Stimulated activated CD8-positive, alpha-beta memory T cell treated with anti-CD3 and anti-CD28 coated beads, Interleukin-4, amount 100 ng/mL, for 4 hours (primary cell): ENCODE measurements at regions not wholly inside any gene's neighbourhood (a gene's known extent, or its start where the extent isn't known, plus 50 kb on each side); places are given as distances from the start of the nearest gene placed in this dataset.
A peak's percentile ranks its signal among the peaks of the same experiment; 100 is the strongest.

Experiments
- DNase-seq, 2 donors: peaks; one replicate each; pipeline ENCODE4 v3.0.0-alpha.2; 2020; ENCODE audit warnings: low read depth in 2 of 2, low spot score in 1 of 2

DNA sequence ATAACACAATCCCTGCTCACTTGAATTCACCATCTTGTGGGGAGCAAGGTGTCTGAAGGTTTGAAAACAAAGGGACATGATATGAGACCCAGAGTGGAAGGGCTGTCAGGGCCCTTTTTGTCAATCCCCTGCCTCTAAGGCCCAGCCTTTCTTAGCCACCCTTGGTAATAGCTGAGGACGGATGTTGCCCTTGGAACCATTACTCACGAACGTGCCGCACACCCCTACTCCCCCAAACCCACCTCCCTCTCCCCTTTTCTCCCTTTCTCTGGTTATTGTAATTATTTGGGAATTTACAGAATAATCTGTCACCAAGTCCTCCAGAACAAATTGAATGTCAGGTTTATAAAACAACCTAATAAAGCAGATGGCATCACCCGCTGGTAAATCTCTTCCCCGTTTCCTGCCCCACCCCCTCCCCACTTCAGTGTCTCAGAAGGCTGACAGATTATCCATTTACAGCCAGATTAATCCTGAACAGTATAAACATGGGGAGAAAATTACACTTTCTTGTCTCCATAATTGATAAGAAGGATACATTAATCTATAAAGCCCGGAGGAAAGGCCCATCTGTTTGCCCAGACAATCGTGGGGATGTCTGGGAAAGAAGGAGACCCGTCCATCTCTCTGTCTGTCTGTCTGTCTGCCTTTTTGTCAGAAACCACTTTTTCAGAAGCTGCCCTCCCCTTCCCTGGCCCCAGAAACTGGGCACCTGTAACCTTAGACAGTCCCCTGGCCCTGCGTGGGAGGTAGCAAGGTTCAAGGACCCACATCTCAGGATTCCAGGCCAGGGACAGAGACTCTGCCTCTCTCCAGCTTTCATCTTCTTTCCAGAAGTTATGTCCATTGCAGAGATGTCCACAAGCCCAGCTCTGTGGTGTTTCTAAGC is 60.6 kb upstream of the CD34 start:
- DNase-seq, result no peak

DNA sequence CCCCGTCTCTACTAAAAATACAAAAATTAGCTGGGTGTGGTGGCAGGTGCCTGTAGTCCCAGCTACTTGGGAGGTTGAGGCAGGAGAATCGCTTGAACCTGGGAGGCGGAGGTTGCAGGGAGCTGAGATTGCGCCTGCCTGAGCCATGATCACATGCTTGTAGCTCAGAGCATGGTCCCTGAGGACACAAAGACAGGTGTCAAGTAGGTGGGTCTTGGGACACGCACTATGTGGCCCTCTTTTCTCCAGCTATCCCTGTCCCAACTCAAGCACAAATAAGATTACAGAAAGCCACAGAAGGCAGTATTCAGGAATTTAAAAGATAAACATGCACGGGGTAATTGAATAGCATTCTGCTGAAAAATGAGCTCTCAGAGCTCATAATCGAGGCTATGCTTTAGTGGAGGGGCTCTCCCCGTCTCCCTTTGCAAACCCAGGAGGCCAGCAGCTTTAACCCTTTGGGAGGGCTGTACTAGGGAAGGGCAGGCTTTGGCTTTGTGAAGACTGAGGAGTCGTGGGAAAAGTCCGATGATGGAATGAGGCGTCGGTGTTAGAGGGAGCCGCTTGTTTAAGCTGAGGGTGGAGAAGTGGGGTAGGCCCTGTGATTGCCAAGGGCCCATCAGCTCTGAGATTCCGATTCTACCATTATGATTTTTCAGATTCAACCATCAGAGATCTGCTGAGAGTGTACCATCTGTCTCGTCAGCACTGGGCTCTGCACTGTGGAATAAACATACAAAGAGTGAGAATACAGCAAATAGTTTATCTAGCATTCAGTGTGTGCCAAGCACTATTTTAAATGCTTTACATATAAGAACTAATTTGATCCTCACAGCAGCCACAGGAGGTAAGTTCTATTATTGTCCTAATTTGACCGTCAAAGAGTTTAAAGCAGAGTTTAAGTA is 59.7 kb upstream of the CD34 start:
- no peak for DNase-seq

DNA sequence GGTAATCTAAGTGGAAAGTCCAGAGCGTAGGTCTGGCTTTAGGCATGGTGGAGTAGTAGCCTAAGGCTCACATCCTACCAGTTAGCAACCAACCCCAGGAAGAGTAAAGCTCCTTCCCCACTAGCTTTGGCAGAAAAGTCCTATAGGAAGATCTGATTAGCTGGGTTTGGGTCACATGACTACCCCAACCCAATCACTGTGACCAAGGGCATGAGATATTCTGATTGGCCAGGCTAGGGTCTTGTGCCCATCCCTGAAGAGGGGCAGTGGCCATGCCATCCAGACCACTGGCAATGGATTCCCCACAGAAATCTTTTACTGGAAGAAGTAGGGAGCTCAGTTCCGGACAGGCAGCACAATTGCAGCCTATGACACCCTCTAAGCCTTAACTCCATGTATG is 58.6 kb upstream of the CD34 start:
- no peak for DNase-seq

DNA sequence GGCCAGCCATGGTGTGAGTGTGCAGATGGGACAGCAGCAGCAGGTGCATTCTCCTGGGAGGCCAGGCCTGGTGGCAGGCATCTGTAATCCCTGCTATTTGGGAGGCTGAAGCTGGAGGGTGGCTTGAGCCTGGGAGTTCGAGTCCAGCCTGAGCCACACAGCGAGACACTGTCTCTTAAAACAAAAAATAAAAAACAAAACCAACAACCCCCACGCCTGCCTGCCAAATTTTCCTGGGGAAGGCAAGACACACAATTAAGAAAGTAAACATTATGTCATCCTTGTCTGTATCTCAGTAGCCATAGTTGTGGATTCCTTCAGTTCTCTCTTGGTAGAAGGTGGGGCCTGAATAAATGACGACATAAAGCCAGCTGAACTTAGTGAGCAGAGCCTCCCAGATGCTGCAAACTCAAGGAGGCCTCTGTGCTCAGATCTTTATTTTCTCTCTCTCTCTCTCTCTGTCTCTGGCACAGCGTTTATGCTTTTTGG is 57.6 kb upstream of the CD34 start:
- no peak for DNase-seq

DNA sequence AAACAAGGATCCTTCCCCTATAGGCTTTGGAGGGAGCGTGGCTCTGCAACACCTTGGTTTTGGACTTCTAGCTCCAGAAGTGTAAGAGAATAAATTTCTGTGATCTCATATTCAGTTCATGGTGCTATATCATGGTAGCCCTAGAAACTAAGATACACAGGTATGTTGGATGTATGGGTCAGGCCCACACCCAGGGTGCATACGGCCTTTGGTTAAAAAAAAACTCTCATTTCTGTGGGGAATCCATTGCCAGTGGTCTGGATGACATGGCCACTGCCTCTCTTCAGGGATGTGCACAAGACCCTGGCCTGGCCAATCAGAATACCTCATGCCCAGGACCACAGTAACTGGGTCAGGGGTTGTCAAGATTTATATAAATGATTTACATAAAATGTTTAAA is 56.8 kb upstream of the CD34 start:
- no peak for DNase-seq

DNA sequence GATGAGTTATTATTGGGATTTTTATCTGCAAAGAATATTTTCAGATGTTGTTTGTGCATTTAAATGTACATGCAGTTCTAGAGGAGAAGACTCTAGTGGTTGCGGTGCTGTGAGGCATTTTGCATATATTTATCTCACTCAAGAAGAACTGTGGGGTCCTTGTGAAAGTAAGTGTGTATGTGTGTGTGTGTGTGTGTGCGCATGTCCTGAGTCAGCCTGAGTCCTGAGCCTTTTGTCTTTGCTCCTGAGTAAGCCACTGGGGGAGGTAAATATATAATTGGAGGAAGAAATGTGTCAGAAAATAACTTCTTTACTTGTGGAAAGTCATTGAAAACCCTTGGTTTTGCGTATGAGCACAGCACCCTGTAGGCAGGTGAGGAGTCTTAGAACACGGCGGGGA is 55.6 kb upstream of the CD34 start:
- no peak for DNase-seq

DNA sequence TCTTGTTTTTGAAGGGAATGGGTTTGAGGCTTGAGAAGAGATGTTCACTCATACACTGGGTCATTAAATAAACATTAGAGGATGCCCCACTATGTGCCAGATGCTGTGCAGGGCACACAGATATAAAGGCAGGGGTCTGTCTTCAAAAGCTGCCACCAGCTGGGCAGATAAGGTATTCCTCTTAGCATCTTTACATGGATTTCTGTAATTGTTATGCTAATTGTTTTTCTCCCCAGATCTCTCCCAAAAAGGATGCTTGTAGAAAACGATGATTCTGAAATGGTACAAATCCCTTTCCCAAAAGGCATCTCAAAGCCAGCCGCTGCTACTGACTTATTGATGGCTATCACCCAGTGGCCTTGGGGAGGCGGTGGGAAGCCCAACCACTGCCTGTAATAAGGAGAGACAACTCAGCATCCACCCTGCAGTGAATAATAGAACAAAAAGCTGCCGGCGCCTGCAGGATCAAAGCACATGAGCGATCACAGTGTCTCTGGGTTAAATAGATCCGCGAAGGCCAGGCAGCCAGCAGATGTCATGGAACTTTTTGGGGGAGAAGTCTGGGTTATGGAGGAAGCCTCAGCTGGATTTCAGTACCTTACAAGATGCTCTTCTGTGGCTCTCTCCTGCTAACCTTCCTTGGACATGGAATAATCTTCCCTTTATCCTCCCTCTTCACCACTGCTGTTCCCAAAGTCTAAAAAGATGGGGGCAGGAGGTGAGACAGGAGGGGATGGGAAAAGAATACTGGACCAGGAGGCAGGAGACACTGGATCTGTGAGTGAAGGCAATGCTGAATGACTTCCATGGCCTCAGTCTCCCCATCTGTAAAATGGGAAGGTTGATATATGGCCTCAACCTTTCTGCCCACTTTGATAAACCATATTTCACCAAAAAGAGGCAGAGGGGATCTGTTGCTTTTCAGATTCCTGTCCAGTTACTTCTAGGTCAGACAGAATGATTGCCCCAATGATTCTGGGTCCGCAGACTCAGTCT is 54.8 kb upstream of the CD34 start:
- DNase-seq, result no peak

DNA sequence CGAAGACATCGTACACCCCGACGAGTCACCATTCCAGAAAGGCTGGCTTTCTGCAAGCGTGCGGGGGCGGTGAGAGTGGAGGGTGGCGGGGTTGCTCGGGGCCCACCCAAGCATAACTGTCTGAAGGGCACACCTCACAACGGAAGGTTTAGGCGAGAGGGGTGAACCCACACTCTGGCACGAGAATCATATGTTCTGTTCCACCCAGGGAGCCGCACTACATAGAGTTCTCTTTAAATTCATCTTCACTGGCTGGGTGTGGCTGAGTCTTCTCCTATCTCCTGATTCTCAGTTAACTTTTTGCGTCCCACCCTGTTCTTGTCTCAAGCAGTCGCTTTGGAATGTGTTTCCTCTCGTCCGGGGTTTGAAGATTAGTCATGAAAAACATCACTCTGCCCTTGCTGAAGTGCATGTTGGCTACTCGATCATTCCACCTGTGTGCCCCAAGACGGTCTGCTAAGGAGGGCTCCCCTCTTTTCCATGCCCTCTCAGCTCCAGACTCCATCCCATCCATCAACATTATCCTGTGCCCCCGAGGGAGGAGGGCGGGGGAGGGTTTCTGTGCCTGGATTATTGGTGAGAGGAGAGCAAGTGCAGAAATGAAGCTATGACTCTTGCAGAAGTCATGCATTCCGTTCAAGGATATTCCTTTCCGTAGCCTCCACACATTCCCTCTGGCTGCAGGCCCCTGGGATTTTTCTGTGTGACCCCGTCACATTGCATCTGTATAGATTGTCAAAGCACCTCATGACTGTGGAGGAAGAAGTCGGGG is 53.5 kb upstream of the CD34 start:
- no peak for DNase-seq

DNA sequence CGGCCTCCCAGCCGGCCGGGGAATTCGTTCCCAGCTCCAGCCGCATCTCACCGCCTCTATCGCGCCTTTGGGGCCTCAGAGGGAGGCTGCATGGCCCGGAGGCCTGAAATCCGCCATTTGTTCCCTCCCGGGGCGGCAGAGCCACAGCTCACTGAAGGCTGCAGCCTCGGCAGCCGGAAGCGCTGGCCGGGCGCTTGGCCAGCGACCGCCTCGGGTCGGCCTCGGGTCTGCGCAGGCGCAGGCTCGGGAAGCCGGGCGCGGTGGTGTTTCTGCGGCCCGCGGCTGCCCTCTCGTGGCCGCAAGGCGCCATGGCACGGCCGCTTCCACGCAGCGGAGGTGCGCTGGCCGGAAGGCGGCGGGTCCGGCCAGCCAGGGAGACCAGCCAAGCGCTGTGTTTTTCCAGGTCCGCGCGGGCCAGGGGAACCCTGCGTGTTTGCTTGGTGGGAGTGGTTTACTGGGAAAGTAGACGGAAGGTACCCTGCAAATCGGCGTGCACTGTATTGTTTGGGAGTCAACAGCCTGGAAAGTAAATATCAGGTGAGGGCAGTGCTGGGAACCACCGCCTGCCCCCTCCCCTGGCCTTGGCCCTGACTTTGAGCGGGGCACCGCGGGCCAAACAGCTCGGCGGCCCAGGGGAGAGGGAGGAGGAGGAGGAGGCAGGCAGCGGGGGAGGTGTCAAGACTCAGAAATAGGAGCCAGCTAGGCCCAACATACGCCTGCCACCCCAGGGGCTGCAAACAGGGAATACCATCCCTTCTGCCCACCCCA is 52.7 kb upstream of the CD34 start:
- DNase-seq, result peak; percentile 56 to 62

DNA sequence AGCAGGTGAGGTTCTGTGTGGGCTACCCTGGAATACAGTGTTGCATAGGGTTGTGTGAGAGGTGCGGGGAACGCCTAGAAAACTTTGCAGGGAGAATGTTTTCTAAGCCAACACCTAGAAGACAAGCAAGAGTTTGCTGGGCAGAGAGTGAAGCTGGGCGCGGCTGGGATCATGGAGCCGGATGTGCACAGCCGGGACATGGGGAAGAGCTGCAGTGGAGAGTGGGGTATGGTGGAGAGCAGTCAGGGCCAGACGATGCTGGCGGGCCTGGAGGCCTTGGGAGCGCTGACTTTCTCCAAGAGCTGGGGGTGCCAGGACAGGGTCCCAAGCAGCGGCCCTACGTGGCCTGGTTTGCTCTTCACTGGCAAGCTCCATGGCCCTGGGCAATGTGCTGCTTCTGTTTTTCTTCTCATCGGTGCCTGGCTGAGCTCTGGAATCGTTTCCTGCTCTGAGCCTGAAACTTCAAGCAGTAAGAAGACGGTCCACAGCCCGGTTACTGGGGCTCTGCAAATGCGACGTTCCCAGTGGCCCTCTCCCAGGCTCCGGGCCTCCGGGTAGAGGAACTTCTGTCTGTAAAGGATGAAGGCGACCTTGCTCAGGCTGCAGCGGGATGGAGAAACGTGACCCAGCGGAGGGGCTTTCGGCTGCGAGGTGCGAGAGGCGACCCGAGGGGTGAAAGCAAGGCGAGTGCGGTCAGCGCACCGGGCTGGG is 51.9 kb upstream of the CD34 start:
- no peak for DNase-seq
